ENCODE measurements at regions not wholly inside any gene's neighbourhood (a gene's known extent, or its start where the extent isn't known, plus 50 kb on each side); places are given as distances from the start of the nearest gene placed in this dataset.
"Not testable (repeated sequence)": the region's sequence is repeated elsewhere in the genome, so short reads cannot be mapped to it uniquely, and the experiment has no call there.

GRCh38 chr12:124377981-124378509, 83.2 kb downstream of the RFLNA start:
- DNase-seq, result no peak

- no peak for DNase-seq
These were observed 81.5 kb downstream of the RFLNA start for GRCh38 chr12:124376435-124376834.

- DNase-seq, result no peak
These were observed 80.9 kb downstream of the RFLNA start for GRCh38 chr12:124375789-124376175.

GRCh38 chr12:124375141-124375788, 80.4 kb downstream of the RFLNA start:
- no peak for DNase-seq

GRCh38 chr12:124374567-124374966, 79.7 kb downstream of the RFLNA start:
- no peak for DNase-seq

- no peak for DNase-seq
These were observed 79.3 kb downstream of the RFLNA start for GRCh38 chr12:124374147-124374546.

- not testable (repeated sequence) for DNase-seq
These were observed 78.8 kb downstream of the RFLNA start for GRCh38 chr12:124373701-124374100.

GRCh38 chr12:124372831-124373230, 77.9 kb downstream of the RFLNA start:
- DNase-seq, result no peak

- no peak for DNase-seq
These were observed 77.2 kb downstream of the RFLNA start for GRCh38 chr12:124371970-124372555.

GRCh38 chr12:124371366-124371765, 76.5 kb downstream of the RFLNA start:
- DNase-seq, result no peak

GRCh38 chr12:124370851-124371250, 76.0 kb downstream of the RFLNA start:
- no peak for DNase-seq

- DNase-seq, result no peak
These were observed 75.5 kb downstream of the RFLNA start for GRCh38 chr12:124370384-124370783.

- DNase-seq, result no peak
These were observed 75.0 kb downstream of the RFLNA start for GRCh38 chr12:124369827-124370378.

- DNase-seq, result no peak
These were observed 74.3 kb downstream of the RFLNA start for GRCh38 chr12:124369055-124369826.

GRCh38 chr12:124368421-124369032, 73.6 kb downstream of the RFLNA start:
- DNase-seq, result no peak

GRCh38 chr12:124365726-124366430, 71.0 kb downstream of the RFLNA start:
- no peak for DNase-seq
